GM18868 (cell line): ENCODE measurements at regions not wholly inside any gene's neighbourhood (a gene's known extent, or its start where the extent isn't known, plus 50 kb on each side); places are given as distances from the start of the nearest gene placed in this dataset.
A peak's percentile ranks its signal among the peaks of the same experiment; 100 is the strongest.
"Not testable (repeated sequence)": the region's sequence is repeated elsewhere in the genome, so short reads cannot be mapped to it uniquely, and the experiment has no call there.

Experiments
- ATAC-seq: cut with Tn5 transposase; IDR thresholded peaks from one replicate; pipeline ENCODE4 v1.9.1; 2021; ENCODE audit warnings: mild to moderate bottlenecking, moderate library complexity; ENCODE audit not compliant: unreplicated experiment

- ATAC-seq: no peak
Measured at GRCh38 chr11:109480251-109480650, 58.3 kb downstream of the C11orf87 start.

GRCh38 chr11:109486129-109486528 lies 64.1 kb downstream of the C11orf87 start:
- no peak for ATAC-seq

- ATAC-seq: no peak
Measured at GRCh38 chr11:109490953-109491635, 69.1 kb downstream of the C11orf87 start.

GRCh38 chr11:109506115-109506514 lies 84.1 kb downstream of the C11orf87 start:
- no peak for ATAC-seq

GRCh38 chr11:109507331-109507730 lies 85.3 kb downstream of the C11orf87 start:
- no peak for ATAC-seq

- no peak for ATAC-seq
Measured at GRCh38 chr11:109507836-109508561, 86.0 kb downstream of the C11orf87 start.

GRCh38 chr11:109508943-109509342 lies 87.0 kb downstream of the C11orf87 start:
- no peak for ATAC-seq

GRCh38 chr11:109510316-109510715 lies 88.3 kb downstream of the C11orf87 start:
- no peak for ATAC-seq

- no peak for ATAC-seq
Measured at GRCh38 chr11:109511598-109511997, 89.6 kb downstream of the C11orf87 start.

- ATAC-seq: no peak
Measured at GRCh38 chr11:109512249-109512648, 90.3 kb downstream of the C11orf87 start.

GRCh38 chr11:109512680-109513079 lies 90.7 kb downstream of the C11orf87 start:
- no peak for ATAC-seq

GRCh38 chr11:109514313-109515018 lies 92.5 kb downstream of the C11orf87 start:
- peak; percentile 58 for ATAC-seq

- no peak for ATAC-seq
Measured at GRCh38 chr11:109519253-109519652, 97.3 kb downstream of the C11orf87 start.

- ATAC-seq: no peak
Measured at GRCh38 chr11:109521571-109522086, 99.6 kb downstream of the C11orf87 start.

- ATAC-seq: no peak
Measured at GRCh38 chr11:109522116-109522755, 100.2 kb downstream of the C11orf87 start.

- ATAC-seq: not testable (repeated sequence)
Measured at GRCh38 chr11:109525636-109526035, 103.6 kb downstream of the C11orf87 start.

GRCh38 chr11:109526061-109526460 lies 104.1 kb downstream of the C11orf87 start:
- ATAC-seq: no peak

GRCh38 chr11:109526931-109527330 lies 104.9 kb downstream of the C11orf87 start:
- no peak for ATAC-seq

- ATAC-seq: no peak
Measured at GRCh38 chr11:109527496-109527895, 105.5 kb downstream of the C11orf87 start.

- ATAC-seq: no peak
Measured at GRCh38 chr11:109547356-109548027, 125.5 kb downstream of the C11orf87 start.

- ATAC-seq: no peak
Measured at GRCh38 chr11:109552376-109552775, 130.4 kb downstream of the C11orf87 start.
